WTC11 (cell line): ENCODE measurements at regions not wholly inside any gene's neighbourhood (a gene's known extent, or its start where the extent isn't known, plus 50 kb on each side); places are given as distances from the start of the nearest gene placed in this dataset.

ENCODE experiments used
- ATAC-seq: fragments of 200-7000 bp; cut with Tn5 transposase; 2 replicates; pipeline ENCODE4 v1.10.0; 2021; ENCODE audit warnings: mild to moderate bottlenecking, moderate library complexity
- CTCF ChIA-PET: fragments of 300-600 bp; sonication (Branson Sonifier 250); formaldehyde crosslinking; loops from one replicate; lab custom pipeline; 2021; ENCODE audit warnings: antibody characterized with exemption; lab: Charles Lee
- POLR2A ChIA-PET: fragments of 350-600 bp; sonication (Branson Sonifier 250); formaldehyde crosslinking; loops from one replicate; lab custom pipeline; 2021; ENCODE audit warnings: antibody characterized with exemption; lab: Charles Lee
- DNase-seq: peaks from one replicate; pipeline ENCODE4 v3.0.0; 2021; ENCODE audit warnings: low spot score
- H3K27ac Mint-ChIP-seq: 2 replicates; pipeline ENCODE4 v1.8.0; 2021; ENCODE audit warnings: mixed read lengths
- H3K27me3 Mint-ChIP-seq: 2 replicates; pipeline ENCODE4 v1.8.0; 2021; ENCODE audit warnings: low read depth, mild to moderate bottlenecking, moderate library complexity, mixed read lengths
- H3K36me3 Mint-ChIP-seq: 2 replicates; pipeline ENCODE4 v1.8.0; 2021; ENCODE audit warnings: mixed read lengths
- H3K4me1 Mint-ChIP-seq: 2 replicates; pipeline ENCODE4 v1.8.0; 2022; ENCODE audit warnings: mixed read lengths
- H3K4me3 Mint-ChIP-seq: 2 replicates; pipeline ENCODE4 v1.8.0; 2021; ENCODE audit warnings: mild to moderate bottlenecking, moderate library complexity, mixed read lengths
- H3K9me3 Mint-ChIP-seq: 2 replicates; pipeline ENCODE4 v1.8.0; 2021; ENCODE audit warnings: mixed read lengths
- CREM ChIP-seq: sonication (generic); formaldehyde crosslinking; IDR thresholded peaks from 2 replicates; pipeline ENCODE4 v1.8.1; 2022; ENCODE audit warnings: mild to moderate bottlenecking, missing genetic modification reagents, moderate library complexity
- HMGXB4 ChIP-seq: sonication (generic); formaldehyde crosslinking; IDR thresholded peaks from 2 replicates; pipeline ENCODE4 v1.8.1; 2023; ENCODE audit warnings: mild to moderate bottlenecking, moderate library complexity, missing genetic modification reagents
- PREB ChIP-seq: sonication (generic); formaldehyde crosslinking; IDR thresholded peaks from 2 replicates; pipeline ENCODE4 v1.8.1; 2022; ENCODE audit warnings: mild to moderate bottlenecking, missing genetic modification reagents, moderate library complexity, borderline replicate concordance
- SMAD4 ChIP-seq: sonication (generic); formaldehyde crosslinking; IDR thresholded peaks from 2 replicates; pipeline ENCODE4 v1.8.0; 2022; ENCODE audit warnings: mild to moderate bottlenecking, missing genetic modification reagents
- TEAD4 ChIP-seq: sonication (generic); formaldehyde crosslinking; IDR thresholded peaks from 2 replicates; pipeline ENCODE4 v1.8.0; 2022; ENCODE audit warnings: mild to moderate bottlenecking, missing genetic modification reagents
- ZBTB21 ChIP-seq: sonication (generic); formaldehyde crosslinking; IDR thresholded peaks from 2 replicates; pipeline ENCODE4 v1.8.1; 2023; ENCODE audit warnings: mild to moderate bottlenecking, missing genetic modification reagents, borderline replicate concordance
- ZNF138 ChIP-seq: sonication (generic); formaldehyde crosslinking; conservative IDR thresholded peaks from 2 replicates; pipeline ENCODE4 v1.8.1; 2022; ENCODE audit warnings: mild to moderate bottlenecking, moderate library complexity, missing genetic modification reagents
- ZNF423 ChIP-seq: fragments of 250-450 bp; sonication (Bioruptor Pico); IDR thresholded peaks from 2 replicates; pipeline ENCODE4 v2.1.2; 2022; ENCODE audit warnings: mild to moderate bottlenecking, moderate library complexity
- ZNF671 ChIP-seq: fragments of 250-450 bp; sonication (Bioruptor Pico); IDR thresholded peaks from 2 replicates; pipeline ENCODE4 v1.8.0; 2021; ENCODE audit warnings: mild to moderate bottlenecking
- TF ChIP-seq, protein P1 (sequence below): sonication (generic); formaldehyde crosslinking; IDR thresholded peaks from 2 replicates; pipeline ENCODE4 v1.8.1; 2023; ENCODE audit warnings: mild to moderate bottlenecking, missing genetic modification reagents, borderline replicate concordance
- TF ChIP-seq, protein P2 (sequence below): sonication (generic); formaldehyde crosslinking; IDR thresholded peaks from 2 replicates; pipeline ENCODE4 v1.8.1; 2023; ENCODE audit warnings: mild to moderate bottlenecking, missing genetic modification reagents, moderate library complexity
- TF ChIP-seq, protein P3 (sequence below): fragments of 250-450 bp; sonication (Bioruptor Pico); IDR thresholded peaks from 2 replicates; pipeline ENCODE4 v1.9.0; 2021; ENCODE audit warnings: mild to moderate bottlenecking, borderline replicate concordance
- TF ChIP-seq, protein P4 (sequence below): fragments of 250-450 bp; sonication (Bioruptor Pico); IDR thresholded peaks from 2 replicates; pipeline ENCODE4 v1.9.0; 2021; ENCODE audit warnings: moderate library complexity, mild to moderate bottlenecking, inconsistent platforms, borderline replicate concordance
- TF ChIP-seq, protein P5 (sequence below): fragments of 250-450 bp; sonication (Bioruptor Pico); IDR thresholded peaks from 2 replicates; pipeline ENCODE4 v1.8.0; 2021; ENCODE audit warnings: mild to moderate bottlenecking
- TF ChIP-seq, protein P6 (sequence below): fragments of 250-450 bp; sonication (Bioruptor Pico); IDR thresholded peaks from 2 replicates; pipeline ENCODE4 v1.9.0; 2021; ENCODE audit warnings: mild to moderate bottlenecking
- TF ChIP-seq, protein P7 (sequence below): sonication (generic); formaldehyde crosslinking; IDR thresholded peaks from 2 replicates; pipeline ENCODE4 v1.8.0; 2023; ENCODE audit warnings: mild to moderate bottlenecking, missing genetic modification reagents

DNA sequence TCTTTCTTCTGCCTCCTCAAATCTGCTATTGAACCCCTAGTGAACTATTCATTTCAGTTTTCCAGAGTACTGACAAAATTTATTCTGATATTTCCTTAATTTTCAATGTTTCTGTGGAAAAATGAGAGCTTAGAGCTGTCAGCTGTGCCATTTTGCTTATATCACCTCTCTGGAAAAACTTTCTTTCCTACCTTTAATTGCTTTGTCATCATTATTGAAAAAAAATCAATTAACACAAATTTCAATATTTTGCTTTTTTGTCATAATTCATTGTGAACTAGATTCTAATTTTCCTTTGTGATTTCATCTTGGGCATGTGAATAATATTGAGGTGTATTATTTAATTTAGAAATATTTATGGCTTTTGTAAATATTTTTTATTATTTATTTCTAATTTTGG, 126.5 kb downstream of the C1orf94 start (continued):
- TF ChIP-seq HMGXB4 (CRISPR knock-in tag) (no peak), CREM (CRISPR knock-in tag) (no peak), ZBTB21 (CRISPR knock-in tag) (no peak), ZNF671 (no peak), ZNF423 (no peak), SMAD4 (CRISPR knock-in tag) (no peak), TEAD4 (CRISPR knock-in tag) (no peak), ZNF138 (CRISPR knock-in tag) (no peak)
- TF ChIP-seq, protein P1, sequence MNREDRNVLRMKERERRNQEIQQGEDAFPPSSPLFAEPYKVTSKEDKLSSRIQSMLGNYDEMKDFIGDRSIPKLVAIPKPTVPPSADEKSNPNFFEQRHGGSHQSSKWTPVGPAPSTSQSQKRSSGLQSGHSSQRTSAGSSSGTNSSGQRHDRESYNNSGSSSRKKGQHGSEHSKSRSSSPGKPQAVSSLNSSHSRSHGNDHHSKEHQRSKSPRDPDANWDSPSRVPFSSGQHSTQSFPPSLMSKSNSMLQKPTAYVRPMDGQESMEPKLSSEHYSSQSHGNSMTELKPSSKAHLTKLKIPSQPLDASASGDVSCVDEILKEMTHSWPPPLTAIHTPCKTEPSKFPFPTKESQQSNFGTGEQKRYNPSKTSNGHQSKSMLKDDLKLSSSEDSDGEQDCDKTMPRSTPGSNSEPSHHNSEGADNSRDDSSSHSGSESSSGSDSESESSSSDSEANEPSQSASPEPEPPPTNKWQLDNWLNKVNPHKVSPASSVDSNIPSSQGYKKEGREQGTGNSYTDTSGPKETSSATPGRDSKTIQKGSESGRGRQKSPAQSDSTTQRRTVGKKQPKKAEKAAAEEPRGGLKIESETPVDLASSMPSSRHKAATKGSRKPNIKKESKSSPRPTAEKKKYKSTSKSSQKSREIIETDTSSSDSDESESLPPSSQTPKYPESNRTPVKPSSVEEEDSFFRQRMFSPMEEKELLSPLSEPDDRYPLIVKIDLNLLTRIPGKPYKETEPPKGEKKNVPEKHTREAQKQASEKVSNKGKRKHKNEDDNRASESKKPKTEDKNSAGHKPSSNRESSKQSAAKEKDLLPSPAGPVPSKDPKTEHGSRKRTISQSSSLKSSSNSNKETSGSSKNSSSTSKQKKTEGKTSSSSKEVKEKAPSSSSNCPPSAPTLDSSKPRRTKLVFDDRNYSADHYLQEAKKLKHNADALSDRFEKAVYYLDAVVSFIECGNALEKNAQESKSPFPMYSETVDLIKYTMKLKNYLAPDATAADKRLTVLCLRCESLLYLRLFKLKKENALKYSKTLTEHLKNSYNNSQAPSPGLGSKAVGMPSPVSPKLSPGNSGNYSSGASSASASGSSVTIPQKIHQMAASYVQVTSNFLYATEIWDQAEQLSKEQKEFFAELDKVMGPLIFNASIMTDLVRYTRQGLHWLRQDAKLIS = no peak

DNA sequence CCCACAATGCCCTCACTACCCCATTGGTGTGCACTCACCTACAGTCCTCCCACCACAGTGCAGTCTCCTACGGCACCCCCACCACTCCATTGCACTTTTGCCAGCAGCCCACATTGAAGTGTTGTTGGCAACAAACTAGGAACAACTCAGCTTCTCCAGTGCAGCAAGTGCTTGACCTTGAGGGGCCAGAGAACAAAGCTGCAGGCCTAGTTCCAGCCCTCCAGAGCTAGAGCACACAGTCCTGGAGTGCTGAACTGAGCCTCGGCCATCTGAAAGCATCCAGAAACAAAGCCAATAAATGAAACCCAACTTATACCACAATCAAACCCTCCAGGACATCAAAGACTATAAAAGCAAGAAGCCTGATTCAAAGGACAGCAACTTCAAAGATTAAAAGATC, 129.9 kb downstream of the C1orf94 start:
- H3K27ac Mint-ChIP-seq = no peak overlapping the region
- peaks cover 6% of the 10 kb centered on the region; the same call in 1 of the 2 replicates for H3K36me3 Mint-ChIP-seq
- ChIA-PET CTCF (no interaction called here), POLR2A (no interaction called here)
- DNase-seq (no peak), ATAC-seq (no peak)
- no peak overlapping the region for H3K4me3 Mint-ChIP-seq
- H3K27me3 Mint-ChIP-seq = peaks cover 41% of the 10 kb centered on the region
- peaks cover 51% of the 10 kb centered on the region for H3K9me3 Mint-ChIP-seq
- no peaks in the 10 kb centered on the region for H3K4me1 Mint-ChIP-seq
- TF ChIP-seq, protein P2, sequence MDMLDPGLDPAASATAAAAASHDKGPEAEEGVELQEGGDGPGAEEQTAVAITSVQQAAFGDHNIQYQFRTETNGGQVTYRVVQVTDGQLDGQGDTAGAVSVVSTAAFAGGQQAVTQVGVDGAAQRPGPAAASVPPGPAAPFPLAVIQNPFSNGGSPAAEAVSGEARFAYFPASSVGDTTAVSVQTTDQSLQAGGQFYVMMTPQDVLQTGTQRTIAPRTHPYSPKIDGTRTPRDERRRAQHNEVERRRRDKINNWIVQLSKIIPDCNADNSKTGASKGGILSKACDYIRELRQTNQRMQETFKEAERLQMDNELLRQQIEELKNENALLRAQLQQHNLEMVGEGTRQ (CRISPR knock-in tag) = no peak
- TF ChIP-seq, protein P3, sequence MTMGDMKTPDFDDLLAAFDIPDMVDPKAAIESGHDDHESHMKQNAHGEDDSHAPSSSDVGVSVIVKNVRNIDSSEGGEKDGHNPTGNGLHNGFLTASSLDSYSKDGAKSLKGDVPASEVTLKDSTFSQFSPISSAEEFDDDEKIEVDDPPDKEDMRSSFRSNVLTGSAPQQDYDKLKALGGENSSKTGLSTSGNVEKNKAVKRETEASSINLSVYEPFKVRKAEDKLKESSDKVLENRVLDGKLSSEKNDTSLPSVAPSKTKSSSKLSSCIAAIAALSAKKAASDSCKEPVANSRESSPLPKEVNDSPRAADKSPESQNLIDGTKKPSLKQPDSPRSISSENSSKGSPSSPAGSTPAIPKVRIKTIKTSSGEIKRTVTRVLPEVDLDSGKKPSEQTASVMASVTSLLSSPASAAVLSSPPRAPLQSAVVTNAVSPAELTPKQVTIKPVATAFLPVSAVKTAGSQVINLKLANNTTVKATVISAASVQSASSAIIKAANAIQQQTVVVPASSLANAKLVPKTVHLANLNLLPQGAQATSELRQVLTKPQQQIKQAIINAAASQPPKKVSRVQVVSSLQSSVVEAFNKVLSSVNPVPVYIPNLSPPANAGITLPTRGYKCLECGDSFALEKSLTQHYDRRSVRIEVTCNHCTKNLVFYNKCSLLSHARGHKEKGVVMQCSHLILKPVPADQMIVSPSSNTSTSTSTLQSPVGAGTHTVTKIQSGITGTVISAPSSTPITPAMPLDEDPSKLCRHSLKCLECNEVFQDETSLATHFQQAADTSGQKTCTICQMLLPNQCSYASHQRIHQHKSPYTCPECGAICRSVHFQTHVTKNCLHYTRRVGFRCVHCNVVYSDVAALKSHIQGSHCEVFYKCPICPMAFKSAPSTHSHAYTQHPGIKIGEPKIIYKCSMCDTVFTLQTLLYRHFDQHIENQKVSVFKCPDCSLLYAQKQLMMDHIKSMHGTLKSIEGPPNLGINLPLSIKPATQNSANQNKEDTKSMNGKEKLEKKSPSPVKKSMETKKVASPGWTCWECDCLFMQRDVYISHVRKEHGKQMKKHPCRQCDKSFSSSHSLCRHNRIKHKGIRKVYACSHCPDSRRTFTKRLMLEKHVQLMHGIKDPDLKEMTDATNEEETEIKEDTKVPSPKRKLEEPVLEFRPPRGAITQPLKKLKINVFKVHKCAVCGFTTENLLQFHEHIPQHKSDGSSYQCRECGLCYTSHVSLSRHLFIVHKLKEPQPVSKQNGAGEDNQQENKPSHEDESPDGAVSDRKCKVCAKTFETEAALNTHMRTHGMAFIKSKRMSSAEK (CRISPR knock-in tag) = no peak
- no peak for TF ChIP-seq ZNF423
- TF ChIP-seq PREB (CRISPR knock-in tag) = no peak
- TF ChIP-seq, protein P4, sequence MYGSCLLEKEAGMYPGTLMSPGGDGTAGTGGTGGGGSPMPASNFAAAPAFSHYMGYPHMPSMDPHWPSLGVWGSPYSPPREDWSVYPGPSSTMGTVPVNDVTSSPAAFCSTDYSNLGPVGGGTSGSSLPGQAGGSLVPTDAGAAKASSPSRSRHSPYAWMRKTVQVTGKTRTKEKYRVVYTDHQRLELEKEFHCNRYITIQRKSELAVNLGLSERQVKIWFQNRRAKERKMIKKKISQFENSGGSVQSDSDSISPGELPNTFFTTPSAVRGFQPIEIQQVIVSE = no peak
- TF ChIP-seq, protein P5, sequence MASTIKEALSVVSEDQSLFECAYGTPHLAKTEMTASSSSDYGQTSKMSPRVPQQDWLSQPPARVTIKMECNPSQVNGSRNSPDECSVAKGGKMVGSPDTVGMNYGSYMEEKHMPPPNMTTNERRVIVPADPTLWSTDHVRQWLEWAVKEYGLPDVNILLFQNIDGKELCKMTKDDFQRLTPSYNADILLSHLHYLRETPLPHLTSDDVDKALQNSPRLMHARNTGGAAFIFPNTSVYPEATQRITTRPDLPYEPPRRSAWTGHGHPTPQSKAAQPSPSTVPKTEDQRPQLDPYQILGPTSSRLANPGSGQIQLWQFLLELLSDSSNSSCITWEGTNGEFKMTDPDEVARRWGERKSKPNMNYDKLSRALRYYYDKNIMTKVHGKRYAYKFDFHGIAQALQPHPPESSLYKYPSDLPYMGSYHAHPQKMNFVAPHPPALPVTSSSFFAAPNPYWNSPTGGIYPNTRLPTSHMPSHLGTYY = no peak
- TF ChIP-seq, protein P6, sequence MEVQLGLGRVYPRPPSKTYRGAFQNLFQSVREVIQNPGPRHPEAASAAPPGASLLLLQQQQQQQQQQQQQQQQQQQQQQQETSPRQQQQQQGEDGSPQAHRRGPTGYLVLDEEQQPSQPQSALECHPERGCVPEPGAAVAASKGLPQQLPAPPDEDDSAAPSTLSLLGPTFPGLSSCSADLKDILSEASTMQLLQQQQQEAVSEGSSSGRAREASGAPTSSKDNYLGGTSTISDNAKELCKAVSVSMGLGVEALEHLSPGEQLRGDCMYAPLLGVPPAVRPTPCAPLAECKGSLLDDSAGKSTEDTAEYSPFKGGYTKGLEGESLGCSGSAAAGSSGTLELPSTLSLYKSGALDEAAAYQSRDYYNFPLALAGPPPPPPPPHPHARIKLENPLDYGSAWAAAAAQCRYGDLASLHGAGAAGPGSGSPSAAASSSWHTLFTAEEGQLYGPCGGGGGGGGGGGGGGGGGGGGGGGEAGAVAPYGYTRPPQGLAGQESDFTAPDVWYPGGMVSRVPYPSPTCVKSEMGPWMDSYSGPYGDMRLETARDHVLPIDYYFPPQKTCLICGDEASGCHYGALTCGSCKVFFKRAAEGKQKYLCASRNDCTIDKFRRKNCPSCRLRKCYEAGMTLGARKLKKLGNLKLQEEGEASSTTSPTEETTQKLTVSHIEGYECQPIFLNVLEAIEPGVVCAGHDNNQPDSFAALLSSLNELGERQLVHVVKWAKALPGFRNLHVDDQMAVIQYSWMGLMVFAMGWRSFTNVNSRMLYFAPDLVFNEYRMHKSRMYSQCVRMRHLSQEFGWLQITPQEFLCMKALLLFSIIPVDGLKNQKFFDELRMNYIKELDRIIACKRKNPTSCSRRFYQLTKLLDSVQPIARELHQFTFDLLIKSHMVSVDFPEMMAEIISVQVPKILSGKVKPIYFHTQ (CRISPR knock-in tag) = no peak
- no peak for TF ChIP-seq TEAD4 (CRISPR knock-in tag)
- TF ChIP-seq, protein P7, sequence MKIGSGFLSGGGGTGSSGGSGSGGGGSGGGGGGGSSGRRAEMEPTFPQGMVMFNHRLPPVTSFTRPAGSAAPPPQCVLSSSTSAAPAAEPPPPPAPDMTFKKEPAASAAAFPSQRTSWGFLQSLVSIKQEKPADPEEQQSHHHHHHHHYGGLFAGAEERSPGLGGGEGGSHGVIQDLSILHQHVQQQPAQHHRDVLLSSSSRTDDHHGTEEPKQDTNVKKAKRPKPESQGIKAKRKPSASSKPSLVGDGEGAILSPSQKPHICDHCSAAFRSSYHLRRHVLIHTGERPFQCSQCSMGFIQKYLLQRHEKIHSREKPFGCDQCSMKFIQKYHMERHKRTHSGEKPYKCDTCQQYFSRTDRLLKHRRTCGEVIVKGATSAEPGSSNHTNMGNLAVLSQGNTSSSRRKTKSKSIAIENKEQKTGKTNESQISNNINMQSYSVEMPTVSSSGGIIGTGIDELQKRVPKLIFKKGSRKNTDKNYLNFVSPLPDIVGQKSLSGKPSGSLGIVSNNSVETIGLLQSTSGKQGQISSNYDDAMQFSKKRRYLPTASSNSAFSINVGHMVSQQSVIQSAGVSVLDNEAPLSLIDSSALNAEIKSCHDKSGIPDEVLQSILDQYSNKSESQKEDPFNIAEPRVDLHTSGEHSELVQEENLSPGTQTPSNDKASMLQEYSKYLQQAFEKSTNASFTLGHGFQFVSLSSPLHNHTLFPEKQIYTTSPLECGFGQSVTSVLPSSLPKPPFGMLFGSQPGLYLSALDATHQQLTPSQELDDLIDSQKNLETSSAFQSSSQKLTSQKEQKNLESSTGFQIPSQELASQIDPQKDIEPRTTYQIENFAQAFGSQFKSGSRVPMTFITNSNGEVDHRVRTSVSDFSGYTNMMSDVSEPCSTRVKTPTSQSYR (CRISPR knock-in tag) = no peak
